NCI-H1417 treated with DMSO at 0.1 percent for 48 hours (cell line): ENCODE measurements at regions not wholly inside any gene's neighbourhood (a gene's known extent, or its start where the extent isn't known, plus 50 kb on each side); places are given as distances from the start of the nearest gene placed in this dataset.
"Not testable (repeated sequence)": the region's sequence is repeated elsewhere in the genome, so short reads cannot be mapped to it uniquely, and the experiment has no call there.

ENCODE experiments used
- DNase-seq: peaks from one replicate; lab custom pipeline; 2025; lab: John Stamatoyannopoulos, UW

- no peak for DNase-seq
Observed at GRCh38 chr7:86372262-86372661, 271.4 kb upstream of the GRM3 start.

GRCh38 chr7:86366946-86367345, 276.8 kb upstream of the GRM3 start:
- no peak for DNase-seq

- DNase-seq, result not testable (repeated sequence)
Observed at GRCh38 chr7:86340407-86340806, 303.3 kb upstream of the GRM3 start.

GRCh38 chr7:86339051-86339450, 304.7 kb upstream of the GRM3 start:
- no peak for DNase-seq

- no peak for DNase-seq
Observed at GRCh38 chr7:86328801-86329433, 314.8 kb upstream of the GRM3 start.

- DNase-seq, result no peak
Observed at GRCh38 chr7:86326847-86327246, 316.9 kb upstream of the GRM3 start.

- DNase-seq, result no peak
Observed at GRCh38 chr7:86320889-86321288, 322.8 kb upstream of the GRM3 start.

GRCh38 chr7:86320341-86320740, 323.4 kb upstream of the GRM3 start:
- DNase-seq, result peak; percentile 49

- DNase-seq, result no peak
Observed at GRCh38 chr7:86313842-86314241, 329.9 kb upstream of the GRM3 start.

- no peak for DNase-seq
Observed at GRCh38 chr7:86301301-86301700, 342.4 kb upstream of the GRM3 start.

- DNase-seq, result no peak
Observed at GRCh38 chr7:86295526-86295925, 348.2 kb upstream of the GRM3 start.

GRCh38 chr7:86282014-86282682, 361.6 kb upstream of the GRM3 start:
- DNase-seq, result no peak

GRCh38 chr7:86280150-86280549, 363.6 kb upstream of the GRM3 start:
- no peak for DNase-seq

- DNase-seq, result no peak
Observed at GRCh38 chr7:86262781-86263180, 380.9 kb upstream of the GRM3 start.

GRCh38 chr7:86257894-86258293, 385.8 kb upstream of the GRM3 start:
- DNase-seq, result no peak

GRCh38 chr7:86252406-86252805, 391.3 kb upstream of the GRM3 start:
- DNase-seq, result no peak

GRCh38 chr7:86248977-86249376, 394.7 kb upstream of the GRM3 start:
- no peak for DNase-seq

- no peak for DNase-seq
Observed at GRCh38 chr7:86243171-86243570, 400.5 kb upstream of the GRM3 start.

GRCh38 chr7:86226191-86226590, 417.5 kb upstream of the GRM3 start:
- DNase-seq, result no peak

- DNase-seq, result no peak
Observed at GRCh38 chr7:86222806-86223205, 420.9 kb upstream of the GRM3 start.

GRCh38 chr7:86214734-86215133, 429.0 kb upstream of the GRM3 start:
- DNase-seq, result no peak

GRCh38 chr7:86212976-86213375, 430.7 kb upstream of the GRM3 start:
- DNase-seq, result no peak

GRCh38 chr7:86209036-86209435, 434.7 kb upstream of the GRM3 start:
- DNase-seq, result no peak

GRCh38 chr7:86207740-86208139, 436.0 kb upstream of the GRM3 start:
- no peak for DNase-seq
